Lung (tissue), 11 donors: ENCODE measurements at regions not wholly inside any gene's neighbourhood (a gene's known extent, or its start where the extent isn't known, plus 50 kb on each side); places are given as distances from the start of the nearest gene placed in this dataset.

Source experiments
- ATAC-seq: fragments of 200-7000 bp; cut with Tn5 transposase; one replicate; pipeline ENCODE4 v1.9.1; 2020; ENCODE audit warnings: moderate number of reproducible peaks; ENCODE audit not compliant: insufficient read depth, low FRiP score
- DNase-seq, 3 donors: peaks; one replicate each; pipeline ENCODE4 v3.0.0-alpha.2; 2013 to 2017
- H3K27ac ChIP-seq, 2 donors: one replicate each; pipeline ENCODE4 v1.5.1; 2013; ENCODE audit warnings: mild to moderate bottlenecking in 2 of 2, moderate library complexity in 2 of 2, control low read depth in 1 of 2, inconsistent platforms in 1 of 2, low read depth in 1 of 2, low read length in 1 of 2
- H3K27me3 ChIP-seq, 3 donors: one replicate each; pipeline ENCODE4 v1.5.1; 2013; ENCODE audit warnings: low read length in 2 of 3; ENCODE audit not compliant: control insufficient read depth in 3 of 3, insufficient read depth in 3 of 3
- H3K36me3 ChIP-seq, 4 donors: one replicate each; pipeline ENCODE4 v1.5.1; 2013; ENCODE audit warnings: low read length in 4 of 4, mild to moderate bottlenecking in 1 of 4, moderate library complexity in 1 of 4; ENCODE audit not compliant: control insufficient read depth in 4 of 4, insufficient read depth in 4 of 4
- H3K4me1 ChIP-seq, 5 donors: one replicate each; pipeline ENCODE4 v1.5.1; 2013; ENCODE audit warnings: low read length in 5 of 5, mild to moderate bottlenecking in 2 of 5, moderate library complexity in 1 of 5; ENCODE audit not compliant: control insufficient read depth in 5 of 5, insufficient read depth in 5 of 5
- H3K4me3 ChIP-seq: one replicate; pipeline ENCODE4 v1.5.1; 2013; ENCODE audit warnings: mild to moderate bottlenecking, control low read depth, moderate library complexity
- H3K9ac ChIP-seq, 2 donors: one replicate each; pipeline ENCODE4 v1.5.1; 2013; ENCODE audit warnings: low read length in 2 of 2, control low read depth in 1 of 2; ENCODE audit not compliant: insufficient read depth in 1 of 2
- H3K9me3 ChIP-seq, 4 donors: one replicate each; pipeline ENCODE4 v1.5.1; 2013; ENCODE audit warnings: low read length in 3 of 4, mild to moderate bottlenecking in 1 of 4, moderate library complexity in 1 of 4; ENCODE audit not compliant: control insufficient read depth in 4 of 4, insufficient read depth in 3 of 4
- WGBS, 2 donors: extraction: QIAGEN DNeasy Blood & Tissue Kit; methylation state at CpG; one replicate each; pipeline ENCODE4 v1.1.7; 2013; 5-methylcytosine and 5-hydroxymethylcytosine counted together
- TF ChIP-seq, protein P1 (sequence below): IDR thresholded peaks from 2 replicates; pipeline ENCODE4 v1.5.1; 2012; ENCODE audit warnings: mild to moderate bottlenecking; ENCODE audit errors: control extremely low read depth, extremely low read depth
- donor health status: control.
- donor health status: control.
- donor health status: Bipolar disorder and iron deficiency.
- donor health status: healthy.
- donor health status: DM: yes; HTN: yes; CAD: no.

DNA sequence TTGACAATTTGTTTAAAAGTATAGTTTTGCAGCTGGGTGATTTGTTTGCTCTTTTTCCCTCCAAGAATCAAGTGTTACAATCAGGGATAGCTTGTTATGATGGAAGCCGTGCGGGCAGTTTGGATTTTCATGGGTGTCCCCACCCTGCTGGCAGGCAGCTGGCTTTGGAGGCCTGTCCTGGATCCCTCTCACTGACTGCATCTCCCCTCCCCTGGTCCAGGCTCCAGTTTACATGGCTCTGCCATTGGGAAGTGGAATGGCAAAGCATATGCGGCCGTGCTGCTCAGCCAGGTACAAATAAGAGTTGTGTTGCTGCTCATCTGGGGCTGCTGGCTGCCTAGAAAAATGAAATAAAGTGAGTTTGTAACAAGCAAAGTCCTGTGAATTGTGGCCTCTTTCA is 76.0 kb downstream of the CXCL12 start:
- H3K27ac ChIP-seq: no peak overlapping the region
- TF ChIP-seq, protein P1, sequence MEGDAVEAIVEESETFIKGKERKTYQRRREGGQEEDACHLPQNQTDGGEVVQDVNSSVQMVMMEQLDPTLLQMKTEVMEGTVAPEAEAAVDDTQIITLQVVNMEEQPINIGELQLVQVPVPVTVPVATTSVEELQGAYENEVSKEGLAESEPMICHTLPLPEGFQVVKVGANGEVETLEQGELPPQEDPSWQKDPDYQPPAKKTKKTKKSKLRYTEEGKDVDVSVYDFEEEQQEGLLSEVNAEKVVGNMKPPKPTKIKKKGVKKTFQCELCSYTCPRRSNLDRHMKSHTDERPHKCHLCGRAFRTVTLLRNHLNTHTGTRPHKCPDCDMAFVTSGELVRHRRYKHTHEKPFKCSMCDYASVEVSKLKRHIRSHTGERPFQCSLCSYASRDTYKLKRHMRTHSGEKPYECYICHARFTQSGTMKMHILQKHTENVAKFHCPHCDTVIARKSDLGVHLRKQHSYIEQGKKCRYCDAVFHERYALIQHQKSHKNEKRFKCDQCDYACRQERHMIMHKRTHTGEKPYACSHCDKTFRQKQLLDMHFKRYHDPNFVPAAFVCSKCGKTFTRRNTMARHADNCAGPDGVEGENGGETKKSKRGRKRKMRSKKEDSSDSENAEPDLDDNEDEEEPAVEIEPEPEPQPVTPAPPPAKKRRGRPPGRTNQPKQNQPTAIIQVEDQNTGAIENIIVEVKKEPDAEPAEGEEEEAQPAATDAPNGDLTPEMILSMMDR: no peak
- ATAC-seq (no peak), DNase-seq (peak in 2 of 3 donors; percentile 46 to 49)
- H3K4me3 ChIP-seq: no peak overlapping the region
- peaks cover 0 to 25% (median 6%) of the 10 kb centered on the region in 5 donors for H3K4me1 ChIP-seq
- H3K27me3 ChIP-seq: no peaks in the 10 kb centered on the region
- no peaks in the 10 kb centered on the region for H3K9me3 ChIP-seq
- no peaks in the 10 kb centered on the region for H3K36me3 ChIP-seq
- H3K9ac ChIP-seq: no peak overlapping the region
- WGBS, 2 donors: 87 to 89% methylated on average over 4 of the region's 4 CpGs

DNA sequence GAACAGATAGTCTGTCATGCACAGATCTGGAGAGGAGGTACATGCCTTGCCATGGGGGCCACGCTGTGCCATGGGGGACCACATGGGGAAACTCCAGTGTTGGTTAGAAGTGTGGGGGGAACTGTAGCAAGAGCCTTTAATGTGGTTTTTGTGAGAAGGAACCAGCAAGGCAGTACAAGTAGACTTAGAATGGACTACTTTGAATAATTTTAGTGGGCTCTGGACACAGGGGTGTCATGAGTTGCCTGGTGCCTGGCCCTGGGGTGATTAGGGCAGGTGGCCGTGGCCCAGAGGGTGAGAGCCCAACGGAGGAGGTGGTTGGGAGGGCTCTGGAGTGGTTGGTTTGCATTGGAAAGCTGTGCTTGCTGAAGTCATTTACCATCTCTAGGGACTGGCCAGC is 77.2 kb downstream of the CXCL12 start:
- no peaks in the 10 kb centered on the region for H3K9me3 ChIP-seq
- no peak overlapping the region for H3K27ac ChIP-seq
- no peak for ATAC-seq
- 89 to 91% methylated on average over 3 of the region's 3 CpGs for WGBS, 2 donors
- no peaks in the 10 kb centered on the region for H3K27me3 ChIP-seq
- H3K4me3 ChIP-seq: no peak overlapping the region
- no peak overlapping the region for H3K9ac ChIP-seq
- H3K36me3 ChIP-seq: no peaks in the 10 kb centered on the region
- peaks cover 0 to 25% (median 6%) of the 10 kb centered on the region in 5 donors for H3K4me1 ChIP-seq
- DNase-seq: no peak
- TF ChIP-seq, protein P1: no peak

DNA sequence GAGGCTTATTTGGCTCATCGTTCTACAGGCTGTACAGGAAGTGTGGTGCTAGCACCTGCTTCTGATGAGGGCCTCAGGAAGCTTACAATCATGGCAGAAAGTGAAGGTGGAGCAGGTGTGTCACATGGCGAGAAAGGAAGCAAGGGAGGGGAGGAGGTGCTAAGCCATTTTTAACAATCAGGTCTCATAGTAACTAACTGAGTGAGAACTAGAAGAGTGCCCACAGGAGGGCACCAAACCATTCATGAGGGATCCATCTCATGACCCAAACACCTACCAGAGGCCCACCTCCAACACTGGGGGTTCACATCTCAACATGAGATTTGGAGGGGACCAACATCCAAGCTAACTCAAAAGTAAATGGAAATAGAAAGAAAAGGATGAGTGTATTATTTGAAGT is 78.1 kb downstream of the CXCL12 start:
- DNase-seq (peak in 1 of 3 donors; percentile 19), ATAC-seq (no peak)
- Histone ChIP-seq H3K4me1 (peaks cover 2 to 25% (median 6%) of the 10 kb centered on the region in 5 donors), H3K9me3 (no peaks in the 10 kb centered on the region), H3K27me3 (no peaks in the 10 kb centered on the region), H3K27ac (no peak overlapping the region), H3K36me3 (no peaks in the 10 kb centered on the region), H3K9ac (no peak overlapping the region), H3K4me3 (no peak overlapping the region)
- 65 to 74% methylated on average over 2 of the region's 2 CpGs for WGBS, 2 donors
- TF ChIP-seq, protein P1: no peak

DNA sequence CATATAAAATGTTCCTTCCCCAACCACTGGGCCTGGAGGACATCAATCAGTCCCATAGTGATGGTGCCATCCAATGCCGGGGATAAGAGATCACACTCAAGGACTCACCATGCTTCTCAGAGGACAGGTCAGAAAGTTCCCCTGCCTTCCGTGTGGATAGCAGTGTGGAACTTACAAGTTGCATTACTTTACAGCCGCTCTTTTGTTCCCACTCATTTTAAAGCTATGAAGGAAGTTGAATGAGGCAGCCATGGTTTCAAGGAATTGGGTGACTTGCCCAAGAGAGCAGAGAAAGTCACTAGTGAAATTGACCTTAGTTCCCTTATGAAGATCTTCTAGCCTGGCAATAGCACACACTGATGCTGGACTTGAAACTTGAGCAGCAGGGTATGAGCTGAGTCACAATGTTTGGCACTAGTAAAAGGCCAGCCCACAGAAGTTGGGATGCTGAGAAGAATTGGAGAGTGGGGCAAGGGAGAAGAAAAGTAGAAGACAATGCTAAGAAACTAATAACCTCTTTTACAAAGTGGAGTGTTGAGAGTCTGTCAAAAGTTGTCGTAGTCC is 78.7 kb downstream of the CXCL12 start:
- no peak overlapping the region for H3K9ac ChIP-seq
- H3K4me1 ChIP-seq: peaks cover 3 to 22% (median 6%) of the 10 kb centered on the region in 5 donors
- no peaks in the 10 kb centered on the region for H3K27me3 ChIP-seq
- 47 to 72% methylated on average over 4 of the region's 4 CpGs for WGBS, 2 donors
- H3K36me3 ChIP-seq: no peaks in the 10 kb centered on the region
- H3K4me3 ChIP-seq: no peak overlapping the region
- no peak for ATAC-seq
- DNase-seq: no peak
- TF ChIP-seq, protein P1: no peak
- no peaks in the 10 kb centered on the region for H3K9me3 ChIP-seq
- no peak overlapping the region for H3K27ac ChIP-seq
